D721Med (cell line): ENCODE measurements at regions not wholly inside any gene's neighbourhood (a gene's known extent, or its start where the extent isn't known, plus 50 kb on each side); places are given as distances from the start of the nearest gene placed in this dataset.

ENCODE experiments used
- DNase-seq: peaks from one replicate; pipeline ENCODE4 v3.0.0; 2011; ENCODE audit warnings: low spot score; ENCODE audit not compliant: insufficient read length
- FAIRE-seq: peaks from 2 replicates; lab custom pipeline; 2011; peaks lifted over from hg19 to GRCh38; lab: Jason Lieb, UNC
- TF ChIP-seq, protein P1 (sequence below): IDR thresholded peaks from 2 replicates; pipeline ENCODE4 v1.5.1; 2012; ENCODE audit warnings: mild to moderate bottlenecking, control low read depth; ENCODE audit not compliant: insufficient read depth; ENCODE audit errors: missing control alignments

DNA sequence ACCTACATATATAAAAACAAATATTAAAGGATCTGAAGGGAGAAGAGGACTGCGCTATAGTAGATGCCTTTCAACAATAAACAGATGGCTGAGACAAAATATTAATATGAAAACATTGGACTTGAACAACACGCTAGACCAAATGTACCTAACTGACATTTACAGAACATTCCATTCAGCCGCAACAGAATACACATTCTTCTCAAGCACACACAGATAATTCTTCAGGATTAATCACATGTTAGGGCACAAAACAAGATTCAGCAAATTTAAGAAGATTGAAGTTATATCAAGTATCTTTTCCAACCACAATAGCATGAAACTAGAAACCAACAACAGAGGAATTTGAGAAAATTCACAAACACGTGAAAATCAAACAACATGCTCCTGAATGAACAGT lies 741.4 kb downstream of the ADGRL2 start:
- FAIRE-seq (no peak), DNase-seq (no peak)
- TF ChIP-seq, protein P1, sequence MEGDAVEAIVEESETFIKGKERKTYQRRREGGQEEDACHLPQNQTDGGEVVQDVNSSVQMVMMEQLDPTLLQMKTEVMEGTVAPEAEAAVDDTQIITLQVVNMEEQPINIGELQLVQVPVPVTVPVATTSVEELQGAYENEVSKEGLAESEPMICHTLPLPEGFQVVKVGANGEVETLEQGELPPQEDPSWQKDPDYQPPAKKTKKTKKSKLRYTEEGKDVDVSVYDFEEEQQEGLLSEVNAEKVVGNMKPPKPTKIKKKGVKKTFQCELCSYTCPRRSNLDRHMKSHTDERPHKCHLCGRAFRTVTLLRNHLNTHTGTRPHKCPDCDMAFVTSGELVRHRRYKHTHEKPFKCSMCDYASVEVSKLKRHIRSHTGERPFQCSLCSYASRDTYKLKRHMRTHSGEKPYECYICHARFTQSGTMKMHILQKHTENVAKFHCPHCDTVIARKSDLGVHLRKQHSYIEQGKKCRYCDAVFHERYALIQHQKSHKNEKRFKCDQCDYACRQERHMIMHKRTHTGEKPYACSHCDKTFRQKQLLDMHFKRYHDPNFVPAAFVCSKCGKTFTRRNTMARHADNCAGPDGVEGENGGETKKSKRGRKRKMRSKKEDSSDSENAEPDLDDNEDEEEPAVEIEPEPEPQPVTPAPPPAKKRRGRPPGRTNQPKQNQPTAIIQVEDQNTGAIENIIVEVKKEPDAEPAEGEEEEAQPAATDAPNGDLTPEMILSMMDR, result no peak

DNA sequence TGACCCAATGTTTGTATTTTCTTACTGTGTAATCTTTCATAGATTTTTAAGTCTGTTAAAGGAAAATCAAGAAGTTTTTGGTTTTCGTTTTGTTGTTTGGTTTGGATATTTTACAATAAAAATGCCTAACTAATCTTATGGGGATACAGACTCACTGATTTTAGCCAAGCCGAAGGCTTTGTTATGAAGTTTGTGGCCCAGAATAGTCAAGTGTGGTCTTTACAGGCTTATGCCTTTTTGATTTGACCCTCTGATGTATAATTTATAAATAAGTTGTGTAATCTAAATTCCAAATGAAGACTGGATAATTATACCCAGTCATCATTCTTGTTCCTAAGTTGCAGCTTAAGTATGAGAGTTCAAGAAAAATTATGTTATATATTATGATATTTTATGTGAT lies 739.3 kb downstream of the ADGRL2 start:
- TF ChIP-seq, protein P1, result no peak
- no peak for DNase-seq
- FAIRE-seq, result no peak

DNA sequence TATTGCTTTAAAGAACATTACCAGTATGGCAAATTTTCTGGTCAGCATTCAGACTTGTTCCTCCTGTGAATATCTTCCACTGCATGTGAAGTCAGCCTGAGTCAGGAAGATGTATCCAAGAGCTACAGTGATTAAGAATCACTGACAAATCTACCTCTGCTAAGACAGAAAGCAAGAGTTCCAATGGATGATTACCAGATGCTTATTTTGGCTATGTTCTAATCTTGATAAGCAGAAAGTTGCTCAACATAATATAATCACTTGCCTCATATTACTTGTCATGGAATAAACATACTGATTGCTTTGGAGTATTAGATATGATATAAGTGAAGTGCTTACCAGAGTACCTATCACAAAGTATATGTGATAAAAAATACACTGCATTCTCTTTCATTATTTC lies 738.1 kb downstream of the ADGRL2 start:
- no peak for DNase-seq
- TF ChIP-seq, protein P1, result no peak
- no peak for FAIRE-seq

DNA sequence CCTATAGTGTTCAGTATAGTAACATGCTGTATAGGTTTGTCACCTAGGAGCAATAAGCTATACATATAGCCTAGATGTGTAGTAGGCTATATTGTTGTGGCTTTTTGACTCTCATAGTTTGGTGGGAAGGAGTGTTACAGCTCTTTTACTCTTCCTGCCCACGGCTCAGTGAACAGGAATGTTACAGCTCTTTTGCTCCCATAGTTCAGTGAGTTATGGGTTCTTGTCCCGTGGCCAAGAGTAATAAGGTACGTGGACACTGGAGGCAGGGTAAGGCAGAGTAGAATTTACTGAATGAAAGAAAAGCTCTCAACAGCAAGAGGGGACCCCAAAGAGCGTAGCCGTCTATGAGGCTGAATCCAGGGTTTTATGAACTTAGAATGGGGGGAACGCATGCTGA lies 734.3 kb downstream of the ADGRL2 start:
- no peak for FAIRE-seq
- TF ChIP-seq, protein P1, result no peak
- no peak for DNase-seq

DNA sequence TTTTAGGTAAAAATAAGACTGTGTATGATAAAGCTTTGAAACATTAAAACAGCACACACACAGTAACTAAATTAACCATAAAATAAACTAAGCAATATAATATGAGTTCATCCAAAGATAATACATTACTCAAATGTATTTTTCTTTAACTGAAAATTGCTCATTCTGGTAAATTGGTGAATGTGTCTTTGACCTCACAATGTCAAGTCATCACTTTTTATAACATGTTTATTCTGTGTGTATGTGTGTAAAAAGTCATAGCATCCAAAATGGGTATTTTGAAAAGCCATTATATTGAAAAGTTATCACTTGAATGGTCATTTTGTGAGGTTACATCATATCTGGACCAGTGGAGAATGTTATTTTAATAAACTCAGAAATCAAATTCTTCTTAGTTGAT lies 724.6 kb downstream of the ADGRL2 start:
- no peak for DNase-seq
- FAIRE-seq, result no peak
- TF ChIP-seq, protein P1, result no peak

DNA sequence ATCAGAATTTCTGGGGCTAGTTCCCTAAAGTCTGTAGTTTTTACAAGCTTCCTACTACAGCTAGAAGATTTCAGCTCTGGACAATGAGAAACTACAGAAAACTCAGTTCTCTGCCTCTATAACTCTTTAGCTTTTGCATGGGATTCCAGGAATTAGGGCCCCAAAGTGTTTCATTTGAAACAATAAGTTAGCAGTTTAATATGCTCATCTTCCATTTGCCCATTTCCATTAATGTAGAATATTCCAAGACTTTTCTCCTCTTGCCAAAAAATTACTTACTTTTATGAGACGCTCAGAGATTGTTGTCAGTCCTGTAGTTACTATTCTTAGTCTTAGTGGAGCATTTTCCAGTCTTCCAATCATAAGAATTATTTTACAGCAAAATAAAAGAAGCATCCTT lies 719.9 kb downstream of the ADGRL2 start:
- TF ChIP-seq, protein P1, result no peak
- FAIRE-seq, result no peak

DNA sequence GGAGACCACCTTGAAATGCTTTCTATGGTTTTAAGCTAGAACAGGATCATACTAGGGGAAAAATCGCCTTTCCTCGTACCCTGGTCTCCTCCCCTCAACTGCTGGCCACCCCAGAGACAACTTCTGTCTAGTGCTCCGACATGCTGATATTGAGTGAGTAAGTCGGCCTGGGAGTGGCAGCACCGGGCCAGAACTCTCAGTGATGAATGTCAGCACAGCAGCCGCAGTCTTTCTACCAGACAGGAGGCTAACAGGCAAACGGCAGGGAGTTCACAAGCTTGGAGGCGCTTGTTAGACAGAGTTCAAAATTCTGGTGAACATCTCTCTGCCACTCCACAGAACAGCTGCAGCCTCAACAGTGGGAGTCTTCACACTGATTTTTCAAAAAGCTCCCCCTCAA lies 716.9 kb downstream of the ADGRL2 start:
- DNase-seq (no peak), FAIRE-seq (no peak)
- TF ChIP-seq, protein P1, result no peak

More for the DNA sequence above, 719.9 kb downstream of the ADGRL2 start:
- DNase-seq, result no peak
